RPMI8226 (cell line): ENCODE measurements at regions not wholly inside any gene's neighbourhood (a gene's known extent, or its start where the extent isn't known, plus 50 kb on each side); places are given as distances from the start of the nearest gene placed in this dataset.
A peak's percentile ranks its signal among the peaks of the same experiment; 100 is the strongest.

ENCODE experiments used
- DNase-seq: peaks from one replicate; pipeline ENCODE4 v3.0.0-alpha.2; 2015

GRCh38 chr2:144946263-144946662 is 426.3 kb upstream of the ZEB2 start:
- no peak for DNase-seq

- DNase-seq = no peak
These were observed 424.8 kb upstream of the ZEB2 start for GRCh38 chr2:144944546-144945220.

- no peak for DNase-seq
These were observed 424.1 kb upstream of the ZEB2 start for GRCh38 chr2:144943986-144944385.

GRCh38 chr2:144943293-144943941 is 423.5 kb upstream of the ZEB2 start:
- DNase-seq = no peak

GRCh38 chr2:144942516-144943256 is 422.8 kb upstream of the ZEB2 start:
- DNase-seq = no peak

- no peak for DNase-seq
These were observed 422.0 kb upstream of the ZEB2 start for GRCh38 chr2:144941743-144942488.

- DNase-seq = no peak
These were observed 419.7 kb upstream of the ZEB2 start for GRCh38 chr2:144939590-144939989.

- DNase-seq = peak; percentile 7
These were observed 418.2 kb upstream of the ZEB2 start for GRCh38 chr2:144937910-144938709.

GRCh38 chr2:144937066-144937465 is 417.1 kb upstream of the ZEB2 start:
- no peak for DNase-seq

- no peak for DNase-seq
These were observed 416.5 kb upstream of the ZEB2 start for GRCh38 chr2:144936442-144936841.

- DNase-seq = no peak
These were observed 415.8 kb upstream of the ZEB2 start for GRCh38 chr2:144935736-144936135.

- no peak for DNase-seq
These were observed 415.3 kb upstream of the ZEB2 start for GRCh38 chr2:144935191-144935590.

- no peak for DNase-seq
These were observed 412.0 kb upstream of the ZEB2 start for GRCh38 chr2:144931960-144932359.

GRCh38 chr2:144931480-144931879 is 411.6 kb upstream of the ZEB2 start:
- no peak for DNase-seq

- DNase-seq = no peak
These were observed 407.5 kb upstream of the ZEB2 start for GRCh38 chr2:144927429-144927828.

- no peak for DNase-seq
These were observed 406.0 kb upstream of the ZEB2 start for GRCh38 chr2:144925886-144926285.

GRCh38 chr2:144924827-144925226 is 404.9 kb upstream of the ZEB2 start:
- DNase-seq = no peak

GRCh38 chr2:144922519-144922918 is 402.6 kb upstream of the ZEB2 start:
- DNase-seq = no peak

- DNase-seq = no peak
These were observed 401.0 kb upstream of the ZEB2 start for GRCh38 chr2:144920755-144921530.

- no peak for DNase-seq
These were observed 394.9 kb upstream of the ZEB2 start for GRCh38 chr2:144914622-144915318.

GRCh38 chr2:144914113-144914512 is 394.2 kb upstream of the ZEB2 start:
- DNase-seq = no peak
